ENCODE measurements at regions not wholly inside any gene's neighbourhood (a gene's known extent, or its start where the extent isn't known, plus 50 kb on each side); places are given as distances from the start of the nearest gene placed in this dataset.
"Not testable (repeated sequence)": the region's sequence is repeated elsewhere in the genome, so short reads cannot be mapped to it uniquely, and the experiment has no call there.

- TF ChIP-seq CTCF (IDR thresholded peaks at IDR 0.05); EZH2 (IDR thresholded peaks at IDR 0.05; ENCODE audit: borderline replicate concordance, insufficient read depth, low read depth, low read length, poor library complexity, severe bottlenecking): not testable (repeated sequence)
Measured at GRCh38 chr3:195987001-195987400, 78.7 kb upstream of the TNK2 start.

Data from B cell (primary cell).